ENCODE measurements at regions not wholly inside any gene's neighbourhood (a gene's known extent, or its start where the extent isn't known, plus 50 kb on each side); places are given as distances from the start of the nearest gene placed in this dataset.

- no peak overlapping the region for H3K4me2 ChIP-seq (ENCODE audit: low read depth, low read length)
- H3K4me1 ChIP-seq (ENCODE audit: low read length) = no peaks in the 10 kb centered on the region
- TF ChIP-seq CTCF (IDR thresholded peaks at IDR 0.05; ENCODE audit: low read length) = no peak
- H3K27ac ChIP-seq (ENCODE audit: low read length) = no peak overlapping the region
- no peaks in the 10 kb centered on the region for H3K9me3 ChIP-seq (replicated peaks; ENCODE audit: insufficient read depth, low read length)
- no peaks in the 10 kb centered on the region for H3K27me3 ChIP-seq (replicated peaks; ENCODE audit: insufficient read depth, low read length)
- no peak overlapping the region for H2AFZ ChIP-seq (ENCODE audit: low read length)
- H3F3A ChIP-seq (ENCODE audit: insufficient read depth, low read length) = no peaks in the 10 kb centered on the region
- no peaks in the 10 kb centered on the region for H4K20me1 ChIP-seq (ENCODE audit: insufficient read depth, low read length)
- no peak overlapping the region for H3K4me3 ChIP-seq (ENCODE audit: low read length)
- no peaks in the 10 kb centered on the region for H3K36me3 ChIP-seq (replicated peaks; ENCODE audit: insufficient read depth, low read length)
- no peak for DNase-seq
- no peak overlapping the region for H3K9ac ChIP-seq (ENCODE audit: low read length)
- no peaks in the 10 kb centered on the region for H3K79me2 ChIP-seq (ENCODE audit: low read length)
- H3K9me2 ChIP-seq (replicated peaks; ENCODE audit: insufficient read depth, low read length) = no peaks in the 10 kb centered on the region
Observed at GRCh38 chr20:41958391-41958790, 340.2 kb upstream of the CHD6 start.

GRCh38 chr20:41956338-41957074, 338.3 kb upstream of the CHD6 start:
- no peak overlapping the region for H3K4me3 ChIP-seq (ENCODE audit: low read length)
- H3F3A ChIP-seq (ENCODE audit: insufficient read depth, low read length) = no peaks in the 10 kb centered on the region
- H3K79me2 ChIP-seq (ENCODE audit: low read length) = no peaks in the 10 kb centered on the region
- no peak overlapping the region for H2AFZ ChIP-seq (ENCODE audit: low read length)
- no peak overlapping the region for H3K9ac ChIP-seq (ENCODE audit: low read length)
- H3K9me2 ChIP-seq (replicated peaks; ENCODE audit: insufficient read depth, low read length) = no peaks in the 10 kb centered on the region
- peak; percentile 45 for DNase-seq
- H3K27me3 ChIP-seq (replicated peaks; ENCODE audit: insufficient read depth, low read length) = no peaks in the 10 kb centered on the region
- no peaks in the 10 kb centered on the region for H3K9me3 ChIP-seq (replicated peaks; ENCODE audit: insufficient read depth, low read length)
- TF ChIP-seq EZH2phosphoT487 (IDR thresholded peaks at IDR 0.05; ENCODE audit: low read length) (no peak), CTCF (IDR thresholded peaks at IDR 0.05; ENCODE audit: low read length) (peak; percentile 89), EZH2 (optimal IDR thresholded peaks at IDR 0.05; ENCODE audit: low read depth, low read length) (no peak)
- no peak overlapping the region for H3K27ac ChIP-seq (ENCODE audit: low read length)
- H3K36me3 ChIP-seq (replicated peaks; ENCODE audit: insufficient read depth, low read length) = no peaks in the 10 kb centered on the region
- no peaks in the 10 kb centered on the region for H4K20me1 ChIP-seq (ENCODE audit: insufficient read depth, low read length)
- H3K4me1 ChIP-seq (ENCODE audit: low read length) = no peaks in the 10 kb centered on the region
- H3K4me2 ChIP-seq (ENCODE audit: low read depth, low read length) = no peak overlapping the region

GRCh38 chr20:41952166-41952565, 334.0 kb upstream of the CHD6 start:
- no peak overlapping the region for H3K9ac ChIP-seq (ENCODE audit: low read length)
- TF ChIP-seq EZH2 (optimal IDR thresholded peaks at IDR 0.05; ENCODE audit: low read depth, low read length) = no peak
- TF ChIP-seq EZH2phosphoT487 (IDR thresholded peaks at IDR 0.05; ENCODE audit: low read length) = no peak
- no peak for TF ChIP-seq CTCF (IDR thresholded peaks at IDR 0.05; ENCODE audit: low read length)
- no peak overlapping the region for H3K27ac ChIP-seq (ENCODE audit: low read length)
- no peaks in the 10 kb centered on the region for H3K4me1 ChIP-seq (ENCODE audit: low read length)
- H4K20me1 ChIP-seq (ENCODE audit: insufficient read depth, low read length) = no peaks in the 10 kb centered on the region
- DNase-seq = no peak
- no peaks in the 10 kb centered on the region for H3F3A ChIP-seq (ENCODE audit: insufficient read depth, low read length)
- no peaks in the 10 kb centered on the region for H3K9me3 ChIP-seq (replicated peaks; ENCODE audit: insufficient read depth, low read length)
- no peaks in the 10 kb centered on the region for H3K79me2 ChIP-seq (ENCODE audit: low read length)
- H3K9me2 ChIP-seq (replicated peaks; ENCODE audit: insufficient read depth, low read length) = no peaks in the 10 kb centered on the region
- no peak overlapping the region for H3K4me2 ChIP-seq (ENCODE audit: low read depth, low read length)
- H2AFZ ChIP-seq (ENCODE audit: low read length) = no peak overlapping the region
- no peak overlapping the region for H3K4me3 ChIP-seq (ENCODE audit: low read length)
- H3K36me3 ChIP-seq (replicated peaks; ENCODE audit: insufficient read depth, low read length) = no peaks in the 10 kb centered on the region
- no peaks in the 10 kb centered on the region for H3K27me3 ChIP-seq (replicated peaks; ENCODE audit: insufficient read depth, low read length)
